GM12872 (cell line): ENCODE measurements at regions not wholly inside any gene's neighbourhood (a gene's known extent, or its start where the extent isn't known, plus 50 kb on each side); places are given as distances from the start of the nearest gene placed in this dataset.

Experiments used
- CTCF ChIP-seq: IDR thresholded peaks from 3 replicates; pipeline ENCODE4 v1.5.1; 2011; ENCODE audit warnings: low read depth, mild to moderate bottlenecking, low read length, moderate library complexity; ENCODE audit not compliant: insufficient read depth

GRCh38 chr10:83233691-83234090 lies 905.6 kb upstream of the GHITM start:
- TF ChIP-seq CTCF = no peak

- no peak for TF ChIP-seq CTCF
Measured at GRCh38 chr10:83248106-83248631, 891.1 kb upstream of the GHITM start.

- TF ChIP-seq CTCF = no peak
Measured at GRCh38 chr10:83250396-83250795, 888.9 kb upstream of the GHITM start.

- no peak for TF ChIP-seq CTCF
Measured at GRCh38 chr10:83252169-83252568, 887.1 kb upstream of the GHITM start.

GRCh38 chr10:83252596-83252995 lies 886.7 kb upstream of the GHITM start:
- no peak for TF ChIP-seq CTCF

GRCh38 chr10:83253011-83253671 lies 886.2 kb upstream of the GHITM start:
- no peak for TF ChIP-seq CTCF

GRCh38 chr10:83254698-83255097 lies 884.6 kb upstream of the GHITM start:
- TF ChIP-seq CTCF = no peak
